HG02623 (cell line): ENCODE measurements at regions not wholly inside any gene's neighbourhood (a gene's known extent, or its start where the extent isn't known, plus 50 kb on each side); places are given as distances from the start of the nearest gene placed in this dataset.
A peak's percentile ranks its signal among the peaks of the same experiment; 100 is the strongest.
"Not testable (repeated sequence)": the region's sequence is repeated elsewhere in the genome, so short reads cannot be mapped to it uniquely, and the experiment has no call there.

Experiments used
- ATAC-seq: cut with Tn5 transposase; IDR thresholded peaks from one replicate; pipeline ENCODE4 v1.9.1; 2021; ENCODE audit warnings: moderate library complexity; ENCODE audit not compliant: unreplicated experiment

- ATAC-seq = no peak
Measured at GRCh38 chr1:199184180-199184579, 545.3 kb downstream of the PTPRC start.

DNA sequence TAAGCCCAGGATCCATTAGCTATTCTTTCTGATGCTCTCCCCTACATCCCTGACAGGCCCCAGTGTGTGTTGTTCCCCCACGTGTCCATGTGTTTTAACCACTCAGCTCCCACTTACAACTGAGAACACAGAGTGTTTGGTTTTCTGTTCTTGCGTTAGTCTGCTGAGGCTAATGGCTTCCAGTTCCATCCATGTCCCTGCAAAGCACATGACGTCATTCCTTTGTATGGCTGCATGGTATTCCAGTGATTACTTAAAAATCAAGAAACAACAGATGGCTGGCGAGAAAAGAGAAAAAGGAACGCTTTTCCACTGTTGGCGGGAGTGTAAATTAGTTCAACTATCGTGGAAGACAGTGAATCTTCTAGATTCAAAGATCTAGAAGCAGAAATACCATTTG is 556.0 kb downstream of the PTPRC start:
- ATAC-seq = no peak

DNA sequence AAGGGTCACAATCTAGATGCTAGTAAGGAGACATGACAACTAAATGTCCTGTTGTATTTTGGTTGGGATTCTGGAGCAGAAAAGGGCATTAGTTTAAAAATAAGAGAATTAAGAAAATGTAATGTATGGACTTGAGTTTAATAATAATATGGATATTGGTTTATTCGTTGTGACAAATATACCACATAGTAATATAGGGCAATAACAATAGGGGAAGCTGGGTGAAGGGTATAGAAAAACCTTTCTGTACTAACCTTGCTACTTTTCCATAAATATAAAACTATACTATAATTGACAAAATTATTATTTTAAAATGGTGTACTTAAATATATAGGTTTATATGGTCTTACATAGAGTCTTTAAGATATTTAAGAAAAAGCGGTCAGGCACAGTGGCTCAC is 558.9 kb downstream of the PTPRC start:
- no peak for ATAC-seq

GRCh38 chr1:199202331-199202730 is 563.5 kb downstream of the PTPRC start:
- no peak for ATAC-seq

DNA sequence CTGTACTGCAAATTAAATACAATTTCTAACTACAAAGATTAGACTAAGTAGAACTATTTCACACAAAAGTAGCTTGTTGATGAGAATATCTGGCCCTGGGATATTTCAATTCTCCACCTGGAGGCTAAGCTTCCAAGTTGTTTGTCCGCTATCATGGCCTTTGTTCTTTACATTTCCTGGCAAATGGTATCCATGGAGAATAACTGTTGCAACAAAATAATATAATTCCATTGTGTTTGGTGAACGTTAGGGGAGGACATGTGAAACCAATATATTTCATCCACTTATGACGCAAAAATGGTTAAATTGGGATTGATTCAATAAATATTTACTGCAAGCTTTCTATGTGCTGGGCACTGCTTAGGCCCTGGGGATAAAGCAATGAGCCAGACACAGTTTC is 565.4 kb downstream of the PTPRC start:
- no peak for ATAC-seq

DNA sequence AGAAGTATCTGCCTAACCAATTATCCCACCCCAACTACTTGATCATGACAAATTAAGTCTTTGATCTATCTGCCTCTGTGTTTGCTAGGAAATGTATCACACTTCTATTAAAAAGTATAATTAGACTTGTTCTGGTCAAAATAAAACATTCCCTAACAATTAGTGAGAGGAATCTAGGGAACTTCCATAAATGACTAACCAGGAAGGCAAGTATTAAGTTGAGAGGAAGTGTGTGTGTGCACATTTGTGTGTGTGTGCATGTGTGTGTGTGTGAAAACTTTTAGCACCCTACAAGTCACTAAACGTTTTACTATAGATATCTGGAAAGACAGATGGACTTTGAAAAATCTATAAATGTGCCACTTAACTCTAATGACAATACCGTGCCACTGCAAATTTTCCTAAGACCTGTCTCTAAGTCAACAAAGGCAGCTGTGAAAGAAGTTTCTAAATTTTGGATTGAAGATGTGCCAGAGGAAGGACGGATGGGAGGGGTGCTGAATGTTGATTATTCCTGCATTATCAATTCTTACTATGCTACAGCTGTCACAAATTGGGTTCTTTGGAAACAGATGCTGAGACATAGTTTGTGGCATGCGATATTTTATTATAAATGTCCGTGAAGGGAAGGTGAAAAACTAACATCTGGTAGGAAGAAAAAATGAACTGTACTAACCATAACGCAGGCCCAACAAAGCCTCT is 567.1 kb downstream of the PTPRC start:
- no peak for ATAC-seq

GRCh38 chr1:199208847-199209246 is 570.0 kb downstream of the PTPRC start:
- ATAC-seq = no peak

DNA sequence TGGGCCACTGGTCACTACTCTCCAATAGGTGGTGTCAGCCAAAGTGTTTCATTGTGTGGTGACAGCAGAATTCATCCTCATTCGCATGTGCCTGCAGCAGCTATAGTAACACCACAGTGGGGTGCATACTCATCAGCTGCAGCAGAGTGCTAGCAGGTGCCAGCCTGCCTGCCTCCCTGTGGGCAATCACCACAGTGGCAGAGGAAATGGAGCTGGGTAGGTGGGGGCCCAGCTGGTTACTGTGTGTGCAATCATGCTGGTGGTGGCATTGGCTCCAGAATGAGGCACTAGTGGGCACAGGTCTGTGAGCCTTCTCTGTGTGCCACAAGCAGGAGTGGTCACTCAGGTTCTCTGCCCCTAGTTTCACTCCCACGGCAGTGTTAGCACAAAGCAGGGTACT is 579.2 kb downstream of the PTPRC start:
- no peak for ATAC-seq

GRCh38 chr1:199218533-199218932 is 579.7 kb downstream of the PTPRC start:
- no peak for ATAC-seq

GRCh38 chr1:199220031-199220430 is 581.2 kb downstream of the PTPRC start:
- no peak for ATAC-seq

DNA sequence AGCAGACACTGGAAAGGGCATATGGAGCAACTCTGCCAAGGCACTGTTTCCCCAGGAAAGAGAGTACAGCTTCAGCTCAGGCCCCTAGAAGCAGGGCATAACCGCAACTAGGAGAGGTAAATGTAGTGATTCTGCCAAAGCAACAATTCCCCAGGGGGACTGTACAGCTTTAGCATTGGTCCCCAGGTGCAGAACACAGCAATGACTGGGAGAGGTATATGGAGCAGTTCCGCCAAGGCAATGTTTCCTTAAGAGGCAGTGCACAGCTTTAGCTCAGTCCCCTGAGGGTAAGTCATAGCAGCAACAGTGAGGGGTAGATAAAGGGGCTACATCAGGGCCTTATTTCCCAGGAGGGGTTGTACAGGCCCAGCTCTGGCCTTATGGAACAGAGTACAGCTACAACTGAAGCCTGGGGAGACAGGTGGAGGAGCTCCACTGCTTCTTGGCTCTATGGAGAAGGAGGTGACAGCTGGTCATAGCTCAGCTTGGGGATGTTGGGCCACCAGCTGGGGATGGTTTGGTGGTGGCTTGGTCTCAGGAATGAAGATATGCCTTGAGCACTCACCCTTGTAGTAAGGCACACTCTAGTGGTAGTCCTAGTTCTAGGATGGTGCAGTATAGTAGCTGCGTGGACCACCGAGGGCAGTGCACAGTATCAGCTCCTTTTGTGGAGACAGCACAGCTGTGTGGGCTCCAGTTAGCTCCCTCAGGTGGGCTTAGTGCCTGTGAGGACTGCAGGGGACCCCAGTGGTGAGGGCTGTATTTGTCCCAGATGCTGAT is 582.7 kb downstream of the PTPRC start:
- ATAC-seq = no peak

DNA sequence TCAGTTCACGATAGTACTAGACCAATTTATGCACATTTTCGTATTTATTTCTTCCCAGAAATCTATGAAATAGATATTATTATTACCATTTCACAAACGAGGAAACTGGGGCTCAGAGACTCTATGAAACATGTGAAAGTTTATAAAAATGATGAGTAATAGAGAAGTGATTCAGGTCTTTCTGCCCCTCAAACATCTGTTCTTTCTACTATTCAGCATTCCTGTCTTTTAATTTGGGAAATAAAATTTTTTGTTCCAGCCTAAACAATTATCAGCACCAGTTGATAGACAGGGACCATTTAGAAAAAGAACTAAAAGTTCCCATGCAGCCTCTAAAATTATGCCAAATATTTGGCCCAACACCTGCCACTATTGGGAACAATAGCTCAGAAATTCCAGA is 585.1 kb downstream of the PTPRC start:
- ATAC-seq = no peak

DNA sequence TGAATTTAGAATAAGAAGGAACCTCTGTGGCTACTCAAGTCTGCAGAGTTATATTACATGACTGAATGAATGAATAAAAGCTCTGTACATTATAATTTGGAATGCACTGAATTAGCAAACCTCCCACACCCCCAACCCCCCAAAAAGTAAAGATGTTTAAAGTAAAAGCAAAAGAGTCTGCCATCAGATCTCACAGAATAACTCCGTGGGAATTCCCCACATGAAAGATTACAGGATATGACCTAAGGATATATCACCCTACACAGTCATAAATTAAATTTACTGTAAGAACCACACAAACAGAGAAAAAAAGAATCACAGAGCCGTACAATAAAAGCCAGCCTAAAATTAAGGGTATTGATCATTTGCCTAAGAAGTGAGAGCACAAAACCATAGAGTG is 587.3 kb downstream of the PTPRC start:
- no peak for ATAC-seq

DNA sequence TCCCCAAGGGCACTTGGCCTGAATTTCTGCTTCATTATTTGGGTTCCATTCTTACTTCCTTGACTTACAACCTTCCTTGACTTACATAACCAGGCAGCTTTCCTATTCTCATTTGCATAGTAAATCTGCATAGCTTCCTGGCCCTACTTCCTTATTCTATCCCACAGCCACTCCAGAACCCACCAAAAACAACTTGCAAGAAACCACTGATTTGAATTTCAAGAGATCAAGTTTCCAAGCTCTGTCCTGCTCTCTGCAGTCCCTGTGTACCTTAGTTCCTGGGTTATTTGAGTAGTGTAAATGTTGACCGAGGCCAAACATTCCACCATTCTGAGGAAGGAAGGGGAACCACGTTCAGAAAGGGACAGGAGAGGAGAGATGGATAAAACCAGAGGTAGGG is 603.3 kb downstream of the PTPRC start:
- no peak for ATAC-seq

DNA sequence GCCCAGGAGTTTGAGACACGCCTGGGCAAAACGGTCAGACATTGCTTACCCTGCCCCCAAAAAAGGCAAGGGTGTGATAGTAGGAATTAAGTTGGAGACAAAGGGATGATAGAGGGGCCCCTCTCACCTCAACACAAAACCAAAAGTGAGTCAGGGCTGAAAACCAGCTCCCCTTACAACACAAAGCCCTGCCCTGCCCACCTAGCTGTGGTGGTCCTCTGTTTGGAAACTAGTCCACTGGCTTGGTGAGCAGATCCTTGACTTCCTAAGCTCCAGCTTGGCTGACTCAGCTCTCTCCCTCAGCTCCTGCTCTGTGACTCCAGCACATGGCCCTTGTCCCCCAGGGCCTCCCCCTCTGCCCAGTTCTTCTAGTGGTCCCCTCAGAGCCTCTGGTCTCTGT is 603.8 kb downstream of the PTPRC start:
- ATAC-seq = no peak

DNA sequence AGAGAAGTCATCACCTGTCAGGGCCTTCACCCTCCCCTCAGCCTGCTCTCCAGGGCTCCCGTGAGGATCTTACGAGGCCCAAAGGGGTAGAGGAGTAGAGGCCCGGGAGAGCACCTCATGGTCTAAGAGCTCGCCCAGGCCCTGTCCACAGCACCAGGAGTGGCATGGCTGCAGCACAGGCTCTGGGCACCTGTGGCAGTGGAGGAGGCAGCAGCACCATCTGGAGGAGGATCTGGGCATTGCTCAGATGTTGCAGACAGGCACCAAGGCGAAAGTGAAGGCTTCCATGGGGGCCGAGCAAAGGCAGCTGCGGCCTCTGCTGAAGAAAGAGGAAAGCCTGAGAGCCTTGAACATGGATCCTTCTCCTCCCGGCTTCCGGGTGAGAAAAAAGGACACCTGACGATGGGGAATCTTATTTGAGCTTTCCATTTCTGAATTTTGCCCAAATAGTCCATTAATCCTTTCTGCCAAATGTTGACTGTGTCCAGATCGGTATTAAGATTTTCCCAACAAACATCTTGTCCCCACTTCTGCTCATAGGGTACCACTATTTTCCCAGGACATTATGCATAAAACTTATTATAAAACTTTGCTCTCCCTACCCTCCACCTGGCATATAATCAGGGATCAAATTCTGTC is 604.7 kb downstream of the PTPRC start:
- ATAC-seq = peak; percentile 97

DNA sequence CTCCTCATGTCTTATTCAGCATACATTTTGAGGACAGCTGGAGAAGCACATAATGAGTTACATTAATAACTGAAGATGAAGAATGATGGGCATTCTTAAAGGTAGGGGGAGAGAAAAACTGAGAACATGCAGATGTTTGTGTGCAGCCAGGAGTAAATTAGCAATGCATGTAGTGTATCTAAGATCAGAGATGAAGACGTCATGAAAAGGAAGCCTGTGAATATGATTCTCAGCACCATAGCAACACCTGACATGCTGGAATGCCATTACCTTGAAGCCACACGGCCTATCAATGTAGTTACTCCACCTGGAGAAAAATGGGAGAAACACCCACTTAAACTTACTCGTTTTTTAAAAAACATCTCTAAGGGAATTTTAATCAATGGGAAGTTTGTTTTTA is 607.1 kb downstream of the PTPRC start:
- no peak for ATAC-seq

GRCh38 chr1:199246716-199247115 is 607.9 kb downstream of the PTPRC start:
- ATAC-seq = no peak

- no peak for ATAC-seq
Measured at GRCh38 chr1:199247891-199248290, 609.1 kb downstream of the PTPRC start.

DNA sequence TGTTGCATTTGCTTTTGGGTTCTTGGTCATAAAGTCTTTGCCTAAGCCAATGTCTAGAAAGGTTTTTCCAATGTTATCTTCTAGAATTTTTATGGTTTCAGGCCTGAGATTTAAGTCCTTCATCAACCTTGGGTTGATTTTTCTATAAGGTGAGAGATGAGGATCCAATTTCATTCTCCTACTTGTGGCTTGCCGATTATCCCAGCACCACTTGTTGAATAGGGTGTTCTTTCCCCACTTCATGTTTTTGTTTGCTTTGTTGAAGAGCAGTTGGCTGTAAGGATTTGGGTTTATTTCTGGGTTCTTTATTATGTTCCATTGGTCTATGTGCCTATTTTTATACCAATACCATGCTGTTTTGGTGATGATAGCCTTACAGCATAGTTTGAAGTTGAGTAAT is 615.2 kb downstream of the PTPRC start:
- ATAC-seq = not testable (repeated sequence)

- no peak for ATAC-seq
Measured at GRCh38 chr1:199261328-199261727, 622.5 kb downstream of the PTPRC start.

DNA sequence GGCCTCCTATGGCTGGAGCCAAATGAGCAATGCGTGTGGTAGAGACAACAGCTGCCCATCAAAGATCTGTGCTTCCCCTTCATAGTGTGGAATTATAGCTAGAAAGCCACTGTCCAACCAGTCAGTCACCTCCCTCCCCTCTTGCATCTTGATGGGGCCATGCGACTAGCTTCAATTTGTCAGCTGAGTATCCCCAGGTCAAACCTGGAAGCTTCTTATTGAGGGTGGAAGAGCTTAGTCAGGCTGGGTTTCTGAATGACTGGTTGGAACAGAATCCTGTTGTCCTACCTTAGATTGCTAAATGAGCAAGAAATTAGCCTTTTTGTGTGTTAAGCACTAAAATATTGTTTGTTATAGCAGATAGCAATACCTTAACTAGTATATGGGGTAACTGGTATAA is 625.4 kb downstream of the PTPRC start:
- no peak for ATAC-seq
